MM.1S (cell line): ENCODE measurements at regions not wholly inside any gene's neighbourhood (a gene's known extent, or its start where the extent isn't known, plus 50 kb on each side); places are given as distances from the start of the nearest gene placed in this dataset.

Experiments used
- DNase-seq: peaks from one replicate; pipeline ENCODE4 v3.0.0-alpha.2; 2015
- H2AFZ ChIP-seq: fragments of 300-600 bp; sonication (generic); 2 replicates; pipeline ENCODE4 v1.6.0; 2016; ENCODE audit warnings: antibody characterized with exemption, low read length
- H3F3A ChIP-seq: fragments of 300-600 bp; sonication (generic); 2 replicates; pipeline ENCODE4 v1.6.1; 2016; ENCODE audit warnings: mild to moderate bottlenecking, antibody characterized with exemption, low read length, moderate library complexity, mixed read lengths; ENCODE audit not compliant: insufficient read depth
- H3K27ac ChIP-seq: fragments of 300-600 bp; sonication (generic); 2 replicates; pipeline ENCODE4 v1.5.1; 2016; ENCODE audit warnings: mild to moderate bottlenecking, low read length
- H3K27me3 ChIP-seq: fragments of 300-600 bp; sonication (generic); replicated peaks from 2 replicates; pipeline ENCODE4 v1.6.0; 2016; ENCODE audit warnings: low read length; ENCODE audit not compliant: insufficient read depth
- H3K36me3 ChIP-seq: fragments of 300-600 bp; sonication (generic); replicated peaks from 2 replicates; pipeline ENCODE4 v1.6.1; 2016; ENCODE audit warnings: mild to moderate bottlenecking, low read length, mixed read lengths; ENCODE audit not compliant: insufficient read depth
- H3K4me1 ChIP-seq: fragments of 300-600 bp; sonication (generic); 2 replicates; pipeline ENCODE4 v1.6.1; 2016; ENCODE audit warnings: low read length, mixed read lengths
- H3K4me2 ChIP-seq: fragments of 300-600 bp; sonication (generic); 2 replicates; pipeline ENCODE4 v1.6.0; 2016; ENCODE audit warnings: low read depth, low read length
- H3K4me3 ChIP-seq: fragments of 300-600 bp; sonication (generic); 2 replicates; pipeline ENCODE4 v1.5.1; 2016; ENCODE audit warnings: low read length, mixed read lengths
- H3K79me2 ChIP-seq: fragments of 300-600 bp; sonication (generic); 2 replicates; pipeline ENCODE4 v1.6.1; 2016; ENCODE audit warnings: mixed run types, low read length, mixed read lengths
- H3K9ac ChIP-seq: fragments of 300-600 bp; sonication (generic); 2 replicates; pipeline ENCODE4 v1.6.1; 2016; ENCODE audit warnings: low read length, mixed read lengths
- H3K9me2 ChIP-seq: fragments of 300-600 bp; sonication (generic); replicated peaks from 2 replicates; pipeline ENCODE4 v1.6.1; 2016; ENCODE audit warnings: mild to moderate bottlenecking, low read length, mixed read lengths; ENCODE audit not compliant: insufficient read depth
- H3K9me3 ChIP-seq: fragments of 300-600 bp; sonication (generic); replicated peaks from 2 replicates; pipeline ENCODE4 v1.6.1; 2016; ENCODE audit warnings: mild to moderate bottlenecking, low read length, mixed read lengths; ENCODE audit not compliant: insufficient read depth
- H4K20me1 ChIP-seq: fragments of 300-600 bp; sonication (generic); 2 replicates; pipeline ENCODE4 v1.6.1; 2016; ENCODE audit warnings: mild to moderate bottlenecking, low read length, moderate library complexity, mixed read lengths; ENCODE audit not compliant: insufficient read depth
- CTCF ChIP-seq: fragments of 300-600 bp; sonication (generic); IDR thresholded peaks from 2 replicates; pipeline ENCODE4 v1.5.1; 2016; ENCODE audit warnings: antibody characterized with exemption, low read length, mixed read lengths
- EZH2 ChIP-seq: fragments of 300-600 bp; sonication (generic); optimal IDR thresholded peaks from 2 replicates; pipeline ENCODE3; 2017; ENCODE audit warnings: low read depth, mild to moderate bottlenecking, antibody characterized with exemption, low read length, mixed read lengths
- EZH2phosphoT487 ChIP-seq: fragments of 300-600 bp; sonication (generic); IDR thresholded peaks from 2 replicates; pipeline ENCODE4 v1.6.1; 2018; ENCODE audit warnings: antibody characterized with exemption, low read length

DNA sequence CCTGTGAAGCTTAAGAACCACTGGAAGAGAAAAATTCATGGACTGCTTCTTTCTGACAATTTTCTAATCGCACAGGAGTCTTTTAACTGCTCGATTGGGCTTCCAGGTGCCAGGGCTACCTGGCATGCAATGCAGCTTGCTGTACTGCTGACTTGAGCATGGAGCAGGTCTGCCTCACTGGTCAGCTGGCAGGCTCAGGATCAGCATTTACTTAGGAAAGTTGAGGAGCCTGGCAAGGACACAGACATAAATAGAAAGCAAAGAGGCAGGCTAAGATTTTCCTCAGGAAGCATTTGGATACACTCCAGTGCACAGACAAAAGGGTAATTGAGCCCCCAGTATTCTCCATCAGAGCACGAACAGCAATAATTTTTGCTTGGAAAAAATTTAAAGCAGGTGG, 163.5 kb downstream of the CSNK2A3 start:
- Histone ChIP-seq H4K20me1 (no peaks in the 10 kb centered on the region), H3K4me1 (no peaks in the 10 kb centered on the region), H3K4me3 (no peak overlapping the region), H3K9me3 (no peaks in the 10 kb centered on the region), H3K9me2 (no peaks in the 10 kb centered on the region), H3K4me2 (no peak overlapping the region), H3F3A (no peaks in the 10 kb centered on the region), H3K27ac (no peak overlapping the region), H3K36me3 (no peaks in the 10 kb centered on the region), H3K79me2 (no peaks in the 10 kb centered on the region), H2AFZ (no peak overlapping the region), H3K27me3 (no peaks in the 10 kb centered on the region), H3K9ac (no peak overlapping the region)
- TF ChIP-seq EZH2, result no peak
- TF ChIP-seq EZH2phosphoT487, result no peak
- TF ChIP-seq CTCF, result no peak
- no peak for DNase-seq

- TF ChIP-seq EZH2 (no peak), EZH2phosphoT487 (no peak), CTCF (no peak)
- H3K27me3 ChIP-seq, result no peaks in the 10 kb centered on the region
- no peaks in the 10 kb centered on the region for H3K36me3 ChIP-seq
- no peak overlapping the region for H2AFZ ChIP-seq
- no peak overlapping the region for H3K4me3 ChIP-seq
- H3K9me3 ChIP-seq, result no peaks in the 10 kb centered on the region
- DNase-seq, result no peak
- no peaks in the 10 kb centered on the region for H3K4me1 ChIP-seq
- H3F3A ChIP-seq, result no peaks in the 10 kb centered on the region
- no peak overlapping the region for H3K4me2 ChIP-seq
- H3K9me2 ChIP-seq, result no peaks in the 10 kb centered on the region
- no peak overlapping the region for H3K27ac ChIP-seq
- H3K79me2 ChIP-seq, result no peaks in the 10 kb centered on the region
- H4K20me1 ChIP-seq, result no peaks in the 10 kb centered on the region
- H3K9ac ChIP-seq, result no peak overlapping the region
These were observed 166.8 kb downstream of the CSNK2A3 start for GRCh38 chr11:11186249-11186648.

DNA sequence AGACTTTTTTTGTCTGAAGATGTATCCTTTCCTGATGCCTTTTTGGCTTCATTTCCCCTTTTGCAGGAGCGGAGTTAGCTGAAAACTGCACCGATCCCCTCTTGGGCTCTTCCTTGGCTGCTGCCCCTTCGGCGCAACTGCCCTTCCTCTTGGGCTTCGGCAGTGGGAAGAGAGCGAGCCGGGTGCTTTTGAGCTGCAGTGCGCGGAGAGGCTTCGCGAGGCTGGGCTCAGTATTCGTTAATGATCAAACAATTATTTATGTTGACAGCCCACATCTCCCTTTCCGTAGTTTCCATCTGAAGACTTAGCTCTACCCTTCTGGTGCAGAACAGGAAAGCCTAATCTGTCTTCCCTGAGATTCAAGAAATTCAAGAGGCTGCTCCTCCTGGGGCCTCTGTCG, 170.8 kb downstream of the CSNK2A3 start:
- H3F3A ChIP-seq, result no peaks in the 10 kb centered on the region
- TF ChIP-seq EZH2, result no peak
- TF ChIP-seq CTCF, result no peak
- TF ChIP-seq EZH2phosphoT487, result no peak
- H3K79me2 ChIP-seq, result no peaks in the 10 kb centered on the region

More for the DNA sequence above, 170.8 kb downstream of the CSNK2A3 start:
- Histone ChIP-seq H3K27ac (no peak overlapping the region), H3K9me2 (no peaks in the 10 kb centered on the region), H3K4me3 (no peak overlapping the region), H3K4me1 (no peaks in the 10 kb centered on the region), H3K36me3 (no peaks in the 10 kb centered on the region), H3K27me3 (no peaks in the 10 kb centered on the region), H3K4me2 (no peak overlapping the region), H3K9me3 (no peaks in the 10 kb centered on the region), H2AFZ (no peak overlapping the region), H3K9ac (no peak overlapping the region), H4K20me1 (no peaks in the 10 kb centered on the region)
- no peak for DNase-seq
